SK-N-MC (cell line): ENCODE measurements at regions not wholly inside any gene's neighbourhood (a gene's known extent, or its start where the extent isn't known, plus 50 kb on each side); places are given as distances from the start of the nearest gene placed in this dataset.

ENCODE experiments used
- EZH2 ChIP-seq: fragments of 200-600 bp; sonication (generic); IDR thresholded peaks from one replicate; pipeline ENCODE4 v1.6.1; 2017; ENCODE audit warnings: antibody characterized with exemption
- POLR2AphosphoS5 ChIP-seq: IDR thresholded peaks from 2 replicates; pipeline ENCODE4 v1.6.1; 2012; ENCODE audit warnings: mild to moderate bottlenecking, low read depth, low read length, borderline replicate concordance

- no peak for TF ChIP-seq EZH2
- no peak for TF ChIP-seq POLR2AphosphoS5
These were observed 95.2 kb upstream of the SEMA6D start for GRCh38 chr15:47622055-47622454.
